CD4-positive, alpha-beta T cell (primary cell): ENCODE measurements at regions not wholly inside any gene's neighbourhood (a gene's known extent, or its start where the extent isn't known, plus 50 kb on each side); places are given as distances from the start of the nearest gene placed in this dataset.

ENCODE experiments used
- ATAC-seq: fragments of 200-7000 bp; cut with Tn5 transposase; one replicate; pipeline ENCODE4 v1.10.0; 2022; ENCODE audit warnings: mild to moderate bottlenecking; ENCODE audit not compliant: poor library complexity
- CTCF ChIA-PET: fragments of 350-600 bp; sonication (Branson Sonifier 250); formaldehyde crosslinking; loops from one replicate; lab custom pipeline; 2021; ENCODE audit warnings: antibody characterized with exemption, inconsistent platforms; lab: Charles Lee
- POLR2A ChIA-PET: fragments of 350-600 bp; sonication (Branson Sonifier 250); formaldehyde crosslinking; loops from one replicate; lab custom pipeline; 2021; ENCODE audit warnings: antibody characterized with exemption, inconsistent platforms; lab: Charles Lee
- DNase-seq, 14 experiments: peaks; one replicate each; pipeline ENCODE4 v3.0.0-alpha.2; 2013 to 2020; ENCODE audit warnings: mixed read lengths in 2 of 14
- H3K27ac ChIP-seq, 2 donors: one replicate each; pipeline versions ENCODE4 v1.5.1 to v1.7.0; 2013; ENCODE audit warnings: low read length in 2 of 2, low read depth in 1 of 2, mild to moderate bottlenecking in 1 of 2
- H3K27me3 ChIP-seq, 2 experiments: 1 replicate in 1 of 2; 2 replicates in 1 of 2; pipeline versions ENCODE4 v1.6.1 to v1.7.0; 2013; ENCODE audit warnings: low read length in 2 of 2, control low read depth in 1 of 2, mild to moderate bottlenecking in 1 of 2, moderate library complexity in 1 of 2; ENCODE audit not compliant: insufficient read depth in 2 of 2, control insufficient read depth in 1 of 2
- H3K36me3 ChIP-seq: one replicate; pipeline ENCODE4 v1.6.1; 2013; ENCODE audit warnings: low read length, control low read depth; ENCODE audit not compliant: insufficient read depth
- H3K4me1 ChIP-seq: one replicate; pipeline ENCODE4 v1.6.1; 2013; ENCODE audit warnings: low read length, control low read depth; ENCODE audit not compliant: insufficient read depth
- H3K4me3 ChIP-seq: one replicate; pipeline ENCODE4 v1.5.1; 2013; ENCODE audit warnings: mild to moderate bottlenecking, low read length, moderate library complexity
- H3K9me3 ChIP-seq, 2 experiments: 1 replicate in 1 of 2; 2 replicates in 1 of 2; pipeline versions ENCODE4 v1.6.1 to v1.7.0; 2013; ENCODE audit warnings: low read length in 2 of 2, mild to moderate bottlenecking in 2 of 2, control low read depth in 1 of 2, moderate library complexity in 1 of 2; ENCODE audit not compliant: control insufficient read depth in 1 of 2, insufficient read depth in 1 of 2
- H3K27ac Mint-ChIP-seq: one replicate; pipeline ENCODE4 v1.8.0; 2020; ENCODE audit warnings: mixed read lengths
- H3K27me3 Mint-ChIP-seq: one replicate; pipeline ENCODE4 v1.8.0; 2021; ENCODE audit warnings: mixed read lengths
- H3K36me3 Mint-ChIP-seq: one replicate; pipeline ENCODE4 v1.8.0; 2021; ENCODE audit warnings: low read depth, mixed read lengths
- H3K4me1 Mint-ChIP-seq: one replicate; pipeline ENCODE4 v1.8.0; 2021; ENCODE audit warnings: low read depth, mixed read lengths
- H3K4me3 Mint-ChIP-seq: one replicate; pipeline ENCODE4 v1.8.0; 2020; ENCODE audit warnings: mild to moderate bottlenecking, mixed read lengths
- H3K9me3 Mint-ChIP-seq: one replicate; pipeline ENCODE4 v1.8.0; 2020; ENCODE audit warnings: mixed read lengths
- CTCF ChIP-seq: fragments of 200-600 bp; IDR thresholded peaks from one replicate; pipeline ENCODE4 v1.8.0; 2022; ENCODE audit warnings: antibody characterized with exemption, mild to moderate bottlenecking
- intact Hi-C, 2 experiments: fragments of 100-400 bp; cut with DNase I in 1 of 2; cut with micrococcal nuclease in 1 of 2; formaldehyde crosslinking; loops; one replicate each; pipeline versions ENCODE4 v1.15.1 to v1.9.0; 2023 to 2025; cut with DNase I, micrococcal nuclease

DNA sequence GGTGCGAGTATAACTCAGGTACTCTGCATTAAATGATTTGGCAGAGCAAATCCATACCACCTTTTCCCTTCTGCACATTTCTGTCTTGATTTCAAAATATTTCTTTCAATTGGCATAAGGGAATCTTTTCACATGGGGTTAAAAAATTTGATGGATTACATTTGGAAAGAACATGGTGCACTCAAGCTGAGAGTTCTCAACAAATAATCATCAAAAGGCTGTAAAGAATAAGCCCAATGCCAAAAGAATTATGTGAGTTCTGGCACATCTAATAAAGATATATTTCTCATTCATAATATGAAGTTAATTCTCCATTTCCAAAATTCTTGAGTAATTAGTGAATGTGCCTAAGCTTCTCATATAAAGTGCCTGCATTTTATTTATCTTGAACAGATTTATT, 223.1 kb downstream of the GPR37 start:
- H3K27ac ChIP-seq, result no peak overlapping the region
- Mint-ChIP-seq H3K4me3 (no peak overlapping the region), H3K27me3 (no peaks in the 10 kb centered on the region), H3K36me3 (no peaks in the 10 kb centered on the region), H3K9me3 (no peaks in the 10 kb centered on the region), H3K27ac (no peak overlapping the region), H3K4me1 (no peaks in the 10 kb centered on the region)
- H3K36me3 ChIP-seq, result no peaks in the 10 kb centered on the region
- no peak for DNase-seq
- intact Hi-C loops, result no loop called here
- CTCF ChIA-PET, result no interaction called here
- no peaks in the 10 kb centered on the region for H3K4me1 ChIP-seq
- H3K9me3 ChIP-seq, result no peaks in the 10 kb centered on the region
- no peak for ATAC-seq
- POLR2A ChIA-PET, result no interaction called here
- no peaks in the 10 kb centered on the region for H3K27me3 ChIP-seq
- no peak for TF ChIP-seq CTCF
- no peak overlapping the region for H3K4me3 ChIP-seq

- Histone ChIP-seq H3K4me1 (no peaks in the 10 kb centered on the region), H3K36me3 (no peaks in the 10 kb centered on the region), H3K27me3 (no peaks in the 10 kb centered on the region), H3K4me3 (no peak overlapping the region), H3K9me3 (no peaks in the 10 kb centered on the region), H3K27ac (no peak overlapping the region)
- intact Hi-C loops, result no loop called here
- Mint-ChIP-seq H3K36me3 (no peaks in the 10 kb centered on the region), H3K9me3 (no peaks in the 10 kb centered on the region), H3K27me3 (no peaks in the 10 kb centered on the region), H3K27ac (no peak overlapping the region), H3K4me3 (no peak overlapping the region), H3K4me1 (no peaks in the 10 kb centered on the region)
- ChIA-PET POLR2A (no interaction called here), CTCF (no interaction called here)
- no peak for DNase-seq
- ATAC-seq, result no peak
- no peak for TF ChIP-seq CTCF
Measured at GRCh38 chr7:124536156-124536762, 229.3 kb downstream of the GPR37 start.

DNA sequence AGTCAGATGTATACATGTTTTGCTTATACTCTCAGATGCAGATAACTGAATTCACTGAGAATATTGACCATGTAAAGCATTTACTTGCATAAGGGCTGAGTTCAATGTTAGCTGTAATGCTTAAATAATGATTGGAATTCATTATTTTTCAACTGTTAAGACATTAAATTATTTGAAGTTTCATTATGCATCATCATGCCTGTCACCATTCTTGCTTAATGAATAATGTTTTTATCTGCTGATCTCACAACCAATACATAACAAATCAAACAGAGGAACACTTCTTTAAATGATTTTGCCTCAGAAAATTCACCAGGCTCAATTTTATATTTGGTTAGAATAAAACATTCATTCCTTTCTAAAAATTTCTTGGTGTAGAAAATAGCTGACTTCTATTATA, 233.4 kb downstream of the GPR37 start:
- no peak overlapping the region for H3K27ac Mint-ChIP-seq
- Histone ChIP-seq H3K27me3 (no peaks in the 10 kb centered on the region), H3K27ac (no peak overlapping the region), H3K9me3 (peaks cover 8 to 10% of the 10 kb centered on the region in 2 experiments), H3K4me1 (no peaks in the 10 kb centered on the region), H3K4me3 (no peak overlapping the region), H3K36me3 (no peaks in the 10 kb centered on the region)
- ChIA-PET CTCF (no interaction called here), POLR2A (no interaction called here)
- no peak overlapping the region for H3K4me3 Mint-ChIP-seq
- DNase-seq, result no peak
- H3K9me3 Mint-ChIP-seq, result no peaks in the 10 kb centered on the region
- no peaks in the 10 kb centered on the region for H3K4me1 Mint-ChIP-seq
- intact Hi-C loops, result no loop called here
- H3K36me3 Mint-ChIP-seq, result no peaks in the 10 kb centered on the region
- TF ChIP-seq CTCF, result no peak
- H3K27me3 Mint-ChIP-seq, result no peaks in the 10 kb centered on the region
- no peak for ATAC-seq
